H9 (cell line): ENCODE measurements at regions not wholly inside any gene's neighbourhood (a gene's known extent, or its start where the extent isn't known, plus 50 kb on each side); places are given as distances from the start of the nearest gene placed in this dataset.
A peak's percentile ranks its signal among the peaks of the same experiment; 100 is the strongest.

Source experiments
- DNase-seq: peaks from one replicate; pipeline ENCODE4 v3.0.0-alpha.2; 2017
- H2AFZ ChIP-seq: one replicate; pipeline ENCODE4 v1.6.1; 2013; ENCODE audit warnings: mild to moderate bottlenecking, low read length, control low read depth, moderate library complexity
- H2AK5ac ChIP-seq: 2 replicates; pipeline ENCODE4 v1.6.1; 2013; ENCODE audit warnings: low read length, control low read depth, mixed read lengths; ENCODE audit not compliant: insufficient read length
- H2BK120ac ChIP-seq: one replicate; pipeline ENCODE4 v1.6.1; 2013; ENCODE audit warnings: low read depth, mild to moderate bottlenecking, low read length, control low read depth, inconsistent platforms; ENCODE audit not compliant: poor library complexity, severe bottlenecking
- H2BK12ac ChIP-seq: 2 replicates; pipeline ENCODE4 v1.6.1; 2013; ENCODE audit warnings: low read length, control low read depth, mixed read lengths, low read depth; ENCODE audit not compliant: insufficient read length
- H2BK15ac ChIP-seq: 2 replicates; pipeline ENCODE4 v1.6.1; 2013; ENCODE audit warnings: low read depth, low read length, control low read depth
- H2BK20ac ChIP-seq: one replicate; pipeline ENCODE4 v1.6.1; 2013; ENCODE audit warnings: low read depth, mild to moderate bottlenecking, low read length, control low read depth, inconsistent platforms; ENCODE audit not compliant: poor library complexity, severe bottlenecking
- H2BK5ac ChIP-seq: 2 replicates; pipeline ENCODE4 v1.6.1; 2013; ENCODE audit warnings: low read length, control low read depth, mixed read lengths; ENCODE audit not compliant: insufficient read length
- H3K14ac ChIP-seq: 2 replicates; pipeline ENCODE4 v1.6.1; 2013; ENCODE audit warnings: low read length, control low read depth; ENCODE audit not compliant: insufficient read depth
- H3K18ac ChIP-seq: 2 replicates; pipeline ENCODE4 v1.6.1; 2013; ENCODE audit warnings: low read depth, mild to moderate bottlenecking, mixed read lengths, low read length, control low read depth; ENCODE audit not compliant: insufficient read length
- H3K23ac ChIP-seq: 2 replicates; pipeline ENCODE4 v1.6.1; 2013; ENCODE audit warnings: low read length, control low read depth, mixed read lengths, low read depth; ENCODE audit not compliant: insufficient read length
- H3K23me2 ChIP-seq: 2 replicates; pipeline ENCODE4 v1.6.1; 2013; ENCODE audit warnings: low read depth, mild to moderate bottlenecking, mixed read lengths, low read length, control low read depth; ENCODE audit not compliant: insufficient read length, poor library complexity, severe bottlenecking
- H3K27ac ChIP-seq: 2 replicates; pipeline ENCODE4 v1.5.1; 2013; ENCODE audit warnings: low read length, control low read depth, mixed read lengths, low read depth; ENCODE audit not compliant: insufficient read length
- H3K27me3 ChIP-seq: 2 replicates; pipeline ENCODE4 v1.6.1; 2013; ENCODE audit warnings: low read length, control low read depth, inconsistent platforms; ENCODE audit not compliant: insufficient read depth
- H3K4ac ChIP-seq: 2 replicates; pipeline ENCODE4 v1.6.1; 2013; ENCODE audit warnings: low read depth, mild to moderate bottlenecking, control low read depth, inconsistent platforms, low read length, moderate library complexity
- H3K4me1 ChIP-seq: 2 replicates; pipeline ENCODE4 v1.6.1; 2013; ENCODE audit warnings: low read length, control low read depth, inconsistent platforms; ENCODE audit not compliant: insufficient read depth
- H3K4me2 ChIP-seq: 2 replicates; pipeline ENCODE4 v1.6.1; 2013; ENCODE audit warnings: low read length, control low read depth, mixed read lengths; ENCODE audit not compliant: insufficient read length, insufficient read depth
- H3K56ac ChIP-seq: 2 replicates; pipeline ENCODE4 v1.6.1; 2013; ENCODE audit warnings: low read depth, mild to moderate bottlenecking, mixed read lengths, low read length, control low read depth; ENCODE audit not compliant: insufficient read length
- H3K79me1 ChIP-seq: 2 replicates; pipeline ENCODE4 v1.6.1; 2013; ENCODE audit warnings: low read depth, mild to moderate bottlenecking, moderate library complexity, low read length, control low read depth, inconsistent platforms; ENCODE audit not compliant: insufficient read depth, poor library complexity, severe bottlenecking
- H3K79me2 ChIP-seq: 2 replicates; pipeline ENCODE4 v1.6.1; 2013; ENCODE audit warnings: low read length, control low read depth, inconsistent platforms; ENCODE audit not compliant: insufficient read depth
- H3K9ac ChIP-seq: 2 replicates; pipeline ENCODE4 v1.6.1; 2013; ENCODE audit warnings: low read length, control low read depth, mixed read lengths; ENCODE audit not compliant: insufficient read length; ENCODE audit errors: extremely low read depth
- H3K9me3 ChIP-seq: one replicate; pipeline ENCODE4 v1.6.1; 2013; ENCODE audit warnings: low read depth, low read length, inconsistent platforms; ENCODE audit not compliant: control insufficient read depth
- H3T11ph ChIP-seq: one replicate; pipeline ENCODE4 v1.6.1; 2013; ENCODE audit warnings: mild to moderate bottlenecking, low read length, control low read depth, inconsistent platforms
- H4K20me1 ChIP-seq: one replicate; pipeline ENCODE4 v1.6.1; 2013; ENCODE audit not compliant: control insufficient read depth, insufficient read length, insufficient read depth
- H4K5ac ChIP-seq: 2 replicates; pipeline ENCODE4 v1.6.1; 2013; ENCODE audit warnings: low read depth, mild to moderate bottlenecking, mixed read lengths, low read length, control low read depth; ENCODE audit not compliant: insufficient read length
- H4K8ac ChIP-seq: replicated peaks from 2 replicates; pipeline ENCODE4 v1.6.1; 2013; ENCODE audit warnings: low read length, control low read depth, mixed read lengths, low read depth; ENCODE audit not compliant: insufficient read length
- H4K91ac ChIP-seq: 2 replicates; pipeline ENCODE4 v1.6.1; 2013; ENCODE audit warnings: low read depth, mild to moderate bottlenecking, moderate library complexity, mixed read lengths, low read length, control low read depth; ENCODE audit not compliant: insufficient read length
- H3K27ac Mint-ChIP-seq, 3 experiments: 2 replicates in 2 of 3; 3 replicates in 1 of 3; pipeline ENCODE4 v1.8.0; 2020 to 2021; ENCODE audit warnings: mixed read lengths in 3 of 3, mild to moderate bottlenecking in 1 of 3, moderate library complexity in 1 of 3
- H3K27me3 Mint-ChIP-seq: 2 replicates; pipeline ENCODE4 v1.8.0; 2021; ENCODE audit warnings: low read depth, mild to moderate bottlenecking, moderate library complexity, mixed read lengths
- H3K36me3 Mint-ChIP-seq, 3 experiments: 2 replicates in 2 of 3; 3 replicates in 1 of 3; pipeline ENCODE4 v1.8.0; 2020 to 2021; ENCODE audit warnings: low read depth in 3 of 3, mixed read lengths in 3 of 3; ENCODE audit not compliant: insufficient read depth in 1 of 3
- H3K4me1 Mint-ChIP-seq, 2 experiments: 2 replicates each; pipeline ENCODE4 v1.8.0; 2020; ENCODE audit warnings: mixed read lengths in 2 of 2
- H3K4me3 Mint-ChIP-seq, 2 experiments: 2 replicates in 1 of 2; 3 replicates in 1 of 2; pipeline ENCODE4 v1.8.0; 2020 to 2021; ENCODE audit warnings: mild to moderate bottlenecking in 2 of 2, mixed read lengths in 2 of 2, moderate library complexity in 1 of 2
- H3K9me3 Mint-ChIP-seq, 2 experiments: 2 replicates in 1 of 2; 3 replicates in 1 of 2; pipeline ENCODE4 v1.8.0; 2020; ENCODE audit warnings: mild to moderate bottlenecking in 2 of 2, mixed read lengths in 2 of 2, moderate library complexity in 1 of 2
- CTCF ChIP-seq: fragments of 200-600 bp; sonication (generic); conservative IDR thresholded peaks from 3 replicates; pipeline ENCODE4 v1.8.0; 2021; ENCODE audit warnings: antibody characterized with exemption, mild to moderate bottlenecking
- WGBS: extraction: QIAGEN DNeasy Blood & Tissue Kit; methylation state at CpG from one replicate; pipeline ENCODE4 v1.1.7; 2013; ENCODE audit warnings: missing lambda C conversion rate, low lambda C conversion rate, mixed read lengths; ENCODE audit not compliant: insufficient read length; ENCODE audit errors: extremely low coverage; 5-methylcytosine and 5-hydroxymethylcytosine counted together

GRCh38 chr2:9771101-9771449 lies 72.2 kb upstream of the TAF1B start:
- H3K4ac ChIP-seq = no peak overlapping the region
- no peak overlapping the region for H2BK15ac ChIP-seq
- H3K9me3 Mint-ChIP-seq = no peaks in the 10 kb centered on the region; a peak in 1 of 5 replicates
- no peak overlapping the region for H3K56ac ChIP-seq
- no peaks in the 10 kb centered on the region for H4K20me1 ChIP-seq
- no peak overlapping the region for H2BK12ac ChIP-seq
- H3K4me2 ChIP-seq = no peak overlapping the region
- H3K18ac ChIP-seq = peak overlapping the region; percentile 16
- no peak overlapping the region for H3K23ac ChIP-seq
- H3K9ac ChIP-seq = no peak overlapping the region
- H3K27me3 Mint-ChIP-seq = peaks cover 13% of the 10 kb centered on the region
- peaks cover 36 to 57% of the 10 kb centered on the region in 2 experiments for H3K4me1 Mint-ChIP-seq
- H3K79me2 ChIP-seq = no peaks in the 10 kb centered on the region
- H4K5ac ChIP-seq = no peak overlapping the region
- no peak overlapping the region for H2BK5ac ChIP-seq
- H3K79me1 ChIP-seq = no peaks in the 10 kb centered on the region
- no peak overlapping the region for H3K27ac ChIP-seq
- H2BK20ac ChIP-seq = no peak overlapping the region
- TF ChIP-seq CTCF = no peak
- no peak overlapping the region for H2AFZ ChIP-seq
- H4K8ac ChIP-seq = no peak overlapping the region
- no peak overlapping the region for H4K91ac ChIP-seq
- H3K14ac ChIP-seq = peak overlapping the region; percentile 45; the same call in 1 of the 2 replicates
- H2AK5ac ChIP-seq = no peak overlapping the region
- no peak overlapping the region for H3K27ac Mint-ChIP-seq
- no peak overlapping the region for H3T11ph ChIP-seq
- no peak overlapping the region for H3K4me3 Mint-ChIP-seq
- H3K23me2 ChIP-seq = no peaks in the 10 kb centered on the region
- DNase-seq = no peak
- no CpG with 5 or more reads among the region's 5 CpGs for WGBS
- H3K4me1 ChIP-seq = peaks cover 3% of the 10 kb centered on the region
- H3K9me3 ChIP-seq = no peaks in the 10 kb centered on the region
- H3K36me3 Mint-ChIP-seq = no peaks in the 10 kb centered on the region
- H3K27me3 ChIP-seq = no peaks in the 10 kb centered on the region
- H2BK120ac ChIP-seq = no peak overlapping the region
